ENCODE measurements at regions not wholly inside any gene's neighbourhood (a gene's known extent, or its start where the extent isn't known, plus 50 kb on each side); places are given as distances from the start of the nearest gene placed in this dataset.

DNA sequence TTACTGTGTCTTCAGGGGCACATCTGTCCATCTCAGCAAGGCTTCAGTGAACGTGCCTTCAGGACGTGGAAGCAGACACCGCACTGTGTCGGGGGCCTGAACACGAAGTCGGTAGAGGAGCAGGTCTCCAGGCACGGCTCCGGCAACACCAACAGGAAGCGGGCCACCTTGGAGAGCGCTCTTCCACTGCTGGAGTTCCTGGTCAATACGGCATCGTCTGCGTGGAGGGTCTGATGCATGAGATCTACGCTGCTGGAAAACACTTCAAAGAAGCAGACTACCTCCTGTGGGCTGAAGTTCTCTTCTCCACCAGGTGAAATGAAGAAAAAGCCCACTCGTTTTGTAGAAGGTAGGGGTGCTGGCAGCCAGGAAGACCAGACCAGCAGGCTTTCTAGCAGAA is 69.3 kb upstream of the SLCO4A1 start:
- TF ChIP-seq, protein P1, sequence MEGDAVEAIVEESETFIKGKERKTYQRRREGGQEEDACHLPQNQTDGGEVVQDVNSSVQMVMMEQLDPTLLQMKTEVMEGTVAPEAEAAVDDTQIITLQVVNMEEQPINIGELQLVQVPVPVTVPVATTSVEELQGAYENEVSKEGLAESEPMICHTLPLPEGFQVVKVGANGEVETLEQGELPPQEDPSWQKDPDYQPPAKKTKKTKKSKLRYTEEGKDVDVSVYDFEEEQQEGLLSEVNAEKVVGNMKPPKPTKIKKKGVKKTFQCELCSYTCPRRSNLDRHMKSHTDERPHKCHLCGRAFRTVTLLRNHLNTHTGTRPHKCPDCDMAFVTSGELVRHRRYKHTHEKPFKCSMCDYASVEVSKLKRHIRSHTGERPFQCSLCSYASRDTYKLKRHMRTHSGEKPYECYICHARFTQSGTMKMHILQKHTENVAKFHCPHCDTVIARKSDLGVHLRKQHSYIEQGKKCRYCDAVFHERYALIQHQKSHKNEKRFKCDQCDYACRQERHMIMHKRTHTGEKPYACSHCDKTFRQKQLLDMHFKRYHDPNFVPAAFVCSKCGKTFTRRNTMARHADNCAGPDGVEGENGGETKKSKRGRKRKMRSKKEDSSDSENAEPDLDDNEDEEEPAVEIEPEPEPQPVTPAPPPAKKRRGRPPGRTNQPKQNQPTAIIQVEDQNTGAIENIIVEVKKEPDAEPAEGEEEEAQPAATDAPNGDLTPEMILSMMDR (conservative IDR thresholded peaks at IDR 0.05; ENCODE audit: low read length), result no peak
- no peak for TF ChIP-seq EZH2phosphoT487 (IDR thresholded peaks at IDR 0.05; ENCODE audit: borderline replicate concordance)
